ENCODE measurements at regions not wholly inside any gene's neighbourhood (a gene's known extent, or its start where the extent isn't known, plus 50 kb on each side); places are given as distances from the start of the nearest gene placed in this dataset.

DNA sequence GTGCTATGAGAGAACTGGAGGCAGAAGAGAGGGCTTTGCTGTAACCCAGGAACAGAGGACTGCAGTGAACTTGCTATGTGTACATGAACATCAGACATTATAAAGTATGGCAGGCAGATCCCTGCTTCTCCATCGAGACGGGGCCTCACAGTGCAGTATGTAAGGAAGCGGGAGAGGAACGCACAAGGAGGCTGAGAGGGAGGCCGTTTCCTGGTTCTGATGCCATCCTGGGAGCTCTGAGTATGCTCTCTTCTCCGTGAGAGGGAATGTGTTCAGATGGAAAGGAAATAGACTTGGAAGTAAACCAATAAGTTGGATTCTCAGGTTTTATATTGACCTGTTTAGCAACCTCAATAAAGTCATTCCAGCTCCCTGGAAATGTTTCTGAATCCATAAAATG is 101.8 kb downstream of the ALDH8A1 start:
- TF ChIP-seq EZH2 (IDR thresholded peaks at IDR 0.05; ENCODE audit: low read length, missing control alignments): no peak
- TF ChIP-seq, protein P1, sequence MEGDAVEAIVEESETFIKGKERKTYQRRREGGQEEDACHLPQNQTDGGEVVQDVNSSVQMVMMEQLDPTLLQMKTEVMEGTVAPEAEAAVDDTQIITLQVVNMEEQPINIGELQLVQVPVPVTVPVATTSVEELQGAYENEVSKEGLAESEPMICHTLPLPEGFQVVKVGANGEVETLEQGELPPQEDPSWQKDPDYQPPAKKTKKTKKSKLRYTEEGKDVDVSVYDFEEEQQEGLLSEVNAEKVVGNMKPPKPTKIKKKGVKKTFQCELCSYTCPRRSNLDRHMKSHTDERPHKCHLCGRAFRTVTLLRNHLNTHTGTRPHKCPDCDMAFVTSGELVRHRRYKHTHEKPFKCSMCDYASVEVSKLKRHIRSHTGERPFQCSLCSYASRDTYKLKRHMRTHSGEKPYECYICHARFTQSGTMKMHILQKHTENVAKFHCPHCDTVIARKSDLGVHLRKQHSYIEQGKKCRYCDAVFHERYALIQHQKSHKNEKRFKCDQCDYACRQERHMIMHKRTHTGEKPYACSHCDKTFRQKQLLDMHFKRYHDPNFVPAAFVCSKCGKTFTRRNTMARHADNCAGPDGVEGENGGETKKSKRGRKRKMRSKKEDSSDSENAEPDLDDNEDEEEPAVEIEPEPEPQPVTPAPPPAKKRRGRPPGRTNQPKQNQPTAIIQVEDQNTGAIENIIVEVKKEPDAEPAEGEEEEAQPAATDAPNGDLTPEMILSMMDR (conservative IDR thresholded peaks at IDR 0.05 in 1 of 2, IDR thresholded peaks at IDR 0.05 in 1 of 2; ENCODE audit: low read depth in 1 of 2, low read length in 2 of 2): no peak
